Karpas-422 (cell line): ENCODE measurements at regions not wholly inside any gene's neighbourhood (a gene's known extent, or its start where the extent isn't known, plus 50 kb on each side); places are given as distances from the start of the nearest gene placed in this dataset.

ENCODE experiments used
- DNase-seq: peaks from one replicate; pipeline ENCODE4 v3.0.0-alpha.2; 2015
- H2AFZ ChIP-seq: fragments of 200-600 bp; sonication (generic); 2 replicates; pipeline ENCODE4 v1.6.1; 2014; ENCODE audit warnings: antibody characterized with exemption, low read length, mixed read lengths
- H3K27ac ChIP-seq: fragments of 200-600 bp; sonication (generic); 2 replicates; pipeline ENCODE4 v1.5.1; 2014; ENCODE audit warnings: mild to moderate bottlenecking, low read length, moderate library complexity
- H3K27me3 ChIP-seq: fragments of 200-600 bp; sonication (generic); 2 replicates; pipeline ENCODE4 v1.6.1; 2014; ENCODE audit warnings: low read length, mixed read lengths
- H3K36me3 ChIP-seq: fragments of 200-600 bp; sonication (generic); 2 replicates; pipeline ENCODE4 v1.6.1; 2014; ENCODE audit warnings: low read length, mixed read lengths; ENCODE audit not compliant: insufficient read depth
- H3K4me1 ChIP-seq: fragments of 200-600 bp; sonication (generic); 2 replicates; pipeline ENCODE4 v1.6.1; 2014; ENCODE audit warnings: mild to moderate bottlenecking, low read length, mixed read lengths
- H3K4me2 ChIP-seq: fragments of 200-600 bp; sonication (generic); 2 replicates; pipeline ENCODE4 v1.6.1; 2014; ENCODE audit warnings: low read length, low read depth, mild to moderate bottlenecking; ENCODE audit not compliant: poor library complexity, severe bottlenecking
- H3K4me3 ChIP-seq: fragments of 200-600 bp; sonication (generic); 2 replicates; pipeline ENCODE4 v1.5.1; 2014; ENCODE audit warnings: mild to moderate bottlenecking, antibody characterized with exemption, low read length, mixed read lengths
- H3K79me2 ChIP-seq: fragments of 200-600 bp; sonication (generic); 2 replicates; pipeline ENCODE4 v1.6.1; 2014; ENCODE audit warnings: mild to moderate bottlenecking, low read length, mixed read lengths
- H3K9ac ChIP-seq: fragments of 200-600 bp; sonication (generic); 2 replicates; pipeline ENCODE4 v1.6.0; 2014; ENCODE audit warnings: low read length
- H3K9me2 ChIP-seq: fragments of 200-600 bp; sonication (generic), shearing (Covaris generic); replicated peaks from 2 replicates; pipeline ENCODE4 v1.6.0; 2014; ENCODE audit warnings: mild to moderate bottlenecking, low read length, moderate library complexity; ENCODE audit not compliant: insufficient read depth
- H3K9me3 ChIP-seq: fragments of 300-700, 200-600 bp; sonication (generic); 2 replicates; pipeline ENCODE4 v1.6.1; 2014; ENCODE audit warnings: low read length, mixed read lengths
- H4K20me1 ChIP-seq: fragments of 200-600 bp; sonication (generic); 2 replicates; pipeline ENCODE4 v1.6.1; 2014; ENCODE audit warnings: mild to moderate bottlenecking, antibody characterized with exemption, low read length, low read depth; ENCODE audit not compliant: insufficient read depth

GRCh38 chr2:198414976-198415375, 610.6 kb downstream of the PLCL1 start:
- Histone ChIP-seq H3K4me3 (no peak overlapping the region), H4K20me1 (no peaks in the 10 kb centered on the region), H3K4me1 (no peaks in the 10 kb centered on the region), H3K9ac (no peak overlapping the region), H3K36me3 (no peaks in the 10 kb centered on the region), H3K27me3 (no peaks in the 10 kb centered on the region), H3K4me2 (no peak overlapping the region), H3K79me2 (no peaks in the 10 kb centered on the region), H3K27ac (no peak overlapping the region), H2AFZ (no peak overlapping the region), H3K9me3 (no peaks in the 10 kb centered on the region), H3K9me2 (no peaks in the 10 kb centered on the region)
- no peak for DNase-seq

GRCh38 chr2:198411936-198412335, 607.5 kb downstream of the PLCL1 start:
- no peaks in the 10 kb centered on the region for H4K20me1 ChIP-seq
- H3K27ac ChIP-seq = no peak overlapping the region
- H3K4me2 ChIP-seq = no peak overlapping the region
- H3K9me2 ChIP-seq = no peaks in the 10 kb centered on the region
- no peaks in the 10 kb centered on the region for H3K9me3 ChIP-seq
- no peak overlapping the region for H2AFZ ChIP-seq
- no peaks in the 10 kb centered on the region for H3K4me1 ChIP-seq
- no peaks in the 10 kb centered on the region for H3K79me2 ChIP-seq
- no peak for DNase-seq
- H3K27me3 ChIP-seq = no peaks in the 10 kb centered on the region
- H3K4me3 ChIP-seq = no peak overlapping the region
- H3K36me3 ChIP-seq = no peaks in the 10 kb centered on the region
- H3K9ac ChIP-seq = no peak overlapping the region

- H3K36me3 ChIP-seq = no peaks in the 10 kb centered on the region
- no peak overlapping the region for H2AFZ ChIP-seq
- H4K20me1 ChIP-seq = no peaks in the 10 kb centered on the region
- no peak overlapping the region for H3K27ac ChIP-seq
- no peaks in the 10 kb centered on the region for H3K9me2 ChIP-seq
- H3K27me3 ChIP-seq = no peaks in the 10 kb centered on the region
- no peak overlapping the region for H3K9ac ChIP-seq
- no peaks in the 10 kb centered on the region for H3K4me1 ChIP-seq
- H3K79me2 ChIP-seq = no peaks in the 10 kb centered on the region
- no peak overlapping the region for H3K4me2 ChIP-seq
- no peak for DNase-seq
- no peaks in the 10 kb centered on the region for H3K9me3 ChIP-seq
- no peak overlapping the region for H3K4me3 ChIP-seq
Observed at GRCh38 chr2:198408171-198408570, 603.8 kb downstream of the PLCL1 start.

GRCh38 chr2:198405311-198405710, 600.9 kb downstream of the PLCL1 start:
- H3K27ac ChIP-seq = no peak overlapping the region
- H3K9ac ChIP-seq = no peak overlapping the region
- H3K9me3 ChIP-seq = no peaks in the 10 kb centered on the region
- no peaks in the 10 kb centered on the region for H3K4me1 ChIP-seq
- no peaks in the 10 kb centered on the region for H4K20me1 ChIP-seq
- no peak for DNase-seq
- H2AFZ ChIP-seq = no peak overlapping the region
- no peak overlapping the region for H3K4me3 ChIP-seq
- H3K36me3 ChIP-seq = no peaks in the 10 kb centered on the region
- no peaks in the 10 kb centered on the region for H3K27me3 ChIP-seq
- no peaks in the 10 kb centered on the region for H3K79me2 ChIP-seq
- no peak overlapping the region for H3K4me2 ChIP-seq
- H3K9me2 ChIP-seq = no peaks in the 10 kb centered on the region

- Histone ChIP-seq H3K9me2 (no peaks in the 10 kb centered on the region), H2AFZ (no peak overlapping the region), H3K36me3 (no peaks in the 10 kb centered on the region), H3K4me2 (no peak overlapping the region), H3K79me2 (no peaks in the 10 kb centered on the region), H3K4me3 (no peak overlapping the region), H3K4me1 (no peaks in the 10 kb centered on the region), H3K9me3 (no peaks in the 10 kb centered on the region), H3K9ac (no peak overlapping the region), H3K27me3 (no peaks in the 10 kb centered on the region), H3K27ac (no peak overlapping the region), H4K20me1 (no peaks in the 10 kb centered on the region)
- DNase-seq = no peak
Observed at GRCh38 chr2:198401644-198402043, 597.3 kb downstream of the PLCL1 start.

- H4K20me1 ChIP-seq = no peaks in the 10 kb centered on the region
- DNase-seq = no peak
- no peaks in the 10 kb centered on the region for H3K4me1 ChIP-seq
Observed at GRCh38 chr2:198400999-198401398, 596.6 kb downstream of the PLCL1 start.

GRCh38 chr2:198394208-198394607, 589.8 kb downstream of the PLCL1 start:
- H3K9ac ChIP-seq = no peak overlapping the region
- H3K4me3 ChIP-seq = no peak overlapping the region
- H3K9me3 ChIP-seq = no peaks in the 10 kb centered on the region
- H3K4me2 ChIP-seq = no peak overlapping the region
- no peaks in the 10 kb centered on the region for H3K79me2 ChIP-seq
- no peak overlapping the region for H2AFZ ChIP-seq
- no peaks in the 10 kb centered on the region for H3K36me3 ChIP-seq
- H3K27ac ChIP-seq = no peak overlapping the region
- H3K9me2 ChIP-seq = no peaks in the 10 kb centered on the region
- no peaks in the 10 kb centered on the region for H3K27me3 ChIP-seq
- no peaks in the 10 kb centered on the region for H3K4me1 ChIP-seq
- no peak for DNase-seq
- no peaks in the 10 kb centered on the region for H4K20me1 ChIP-seq

More at GRCh38 chr2:198400999-198401398, 596.6 kb downstream of the PLCL1 start:
- Histone ChIP-seq H3K4me2 (no peak overlapping the region), H3K4me3 (no peak overlapping the region), H3K9ac (no peak overlapping the region), H3K79me2 (no peaks in the 10 kb centered on the region), H2AFZ (no peak overlapping the region), H3K36me3 (no peaks in the 10 kb centered on the region), H3K27ac (no peak overlapping the region), H3K9me2 (no peaks in the 10 kb centered on the region), H3K27me3 (no peaks in the 10 kb centered on the region), H3K9me3 (no peaks in the 10 kb centered on the region)

GRCh38 chr2:198390670-198391069, 586.3 kb downstream of the PLCL1 start:
- Histone ChIP-seq H3K9ac (no peak overlapping the region), H4K20me1 (no peaks in the 10 kb centered on the region), H3K79me2 (no peaks in the 10 kb centered on the region), H3K9me3 (no peaks in the 10 kb centered on the region), H3K27ac (no peak overlapping the region), H3K27me3 (no peaks in the 10 kb centered on the region), H3K9me2 (no peaks in the 10 kb centered on the region), H2AFZ (no peak overlapping the region), H3K4me3 (no peak overlapping the region), H3K36me3 (no peaks in the 10 kb centered on the region), H3K4me2 (no peak overlapping the region), H3K4me1 (no peaks in the 10 kb centered on the region)
- DNase-seq = no peak

GRCh38 chr2:198387677-198388076, 583.3 kb downstream of the PLCL1 start:
- H3K9ac ChIP-seq = no peak overlapping the region
- H3K4me2 ChIP-seq = no peak overlapping the region
- no peaks in the 10 kb centered on the region for H3K9me2 ChIP-seq
- H3K4me3 ChIP-seq = no peak overlapping the region
- H3K36me3 ChIP-seq = no peaks in the 10 kb centered on the region
- H4K20me1 ChIP-seq = no peaks in the 10 kb centered on the region
- H3K4me1 ChIP-seq = no peaks in the 10 kb centered on the region
- no peak for DNase-seq
- no peak overlapping the region for H3K27ac ChIP-seq
- H3K79me2 ChIP-seq = no peaks in the 10 kb centered on the region
- H3K27me3 ChIP-seq = no peaks in the 10 kb centered on the region
- no peak overlapping the region for H2AFZ ChIP-seq
- no peaks in the 10 kb centered on the region for H3K9me3 ChIP-seq
